ENCODE measurements at regions not wholly inside any gene's neighbourhood (a gene's known extent, or its start where the extent isn't known, plus 50 kb on each side); places are given as distances from the start of the nearest gene placed in this dataset.
"Not testable (repeated sequence)": the region's sequence is repeated elsewhere in the genome, so short reads cannot be mapped to it uniquely, and the experiment has no call there.

DNA sequence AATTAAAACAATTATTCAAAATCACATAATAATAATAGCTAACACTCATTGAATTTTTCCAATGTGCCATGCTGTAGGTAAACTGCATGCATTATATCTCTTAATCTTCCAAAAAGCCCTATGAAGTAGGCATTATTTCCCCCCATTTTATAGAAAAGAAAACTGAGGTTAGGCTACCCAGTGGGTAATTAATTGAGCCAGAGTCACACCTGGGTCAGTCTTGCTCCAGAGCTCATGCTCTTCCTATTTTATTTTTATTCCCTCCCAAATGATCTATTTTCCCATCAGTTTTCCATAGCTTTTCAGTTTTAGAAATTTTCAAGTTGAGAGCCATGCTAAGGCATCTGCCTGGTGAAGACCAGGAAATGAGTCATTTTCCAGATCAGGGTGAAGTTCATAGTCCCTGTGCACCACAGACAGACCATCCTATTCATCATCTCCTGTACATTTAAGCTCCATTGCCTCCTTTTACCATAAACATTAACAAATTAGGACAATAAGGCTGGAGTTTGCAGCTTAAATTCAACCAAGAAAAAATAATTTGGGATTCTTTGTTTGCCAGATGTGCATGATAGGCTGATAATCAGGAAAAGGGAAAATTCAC lies 417.3 kb downstream of the OTOL1 start:
- peak; percentile 71 for DNase-seq (ENCODE audit: low spot score)

GRCh38 chr3:161914703-161915417 lies 418.3 kb downstream of the OTOL1 start:
- DNase-seq (ENCODE audit: low spot score) = peak; percentile 63

- no peak for DNase-seq (ENCODE audit: low spot score)
Measured at GRCh38 chr3:161915418-161915750, 418.8 kb downstream of the OTOL1 start.

DNA sequence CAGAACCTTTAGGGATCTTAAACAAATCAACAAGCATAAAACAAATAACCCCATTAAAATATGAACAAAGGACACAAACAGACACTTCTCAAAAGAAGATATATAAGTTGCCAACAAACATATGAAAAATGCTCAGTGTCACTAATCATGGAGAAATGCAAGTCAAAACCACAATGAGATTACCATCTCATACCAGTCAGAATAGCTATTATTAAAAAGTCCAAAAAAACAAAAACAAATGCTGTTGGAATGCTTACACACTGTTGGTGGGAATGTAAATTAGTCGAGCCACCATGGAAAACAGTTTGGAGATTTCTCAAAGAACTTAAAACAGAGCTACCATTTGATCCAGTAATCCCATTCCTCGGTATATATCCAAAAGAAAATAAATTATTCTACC lies 423.6 kb downstream of the OTOL1 start:
- no peak for DNase-seq (ENCODE audit: low spot score)

DNA sequence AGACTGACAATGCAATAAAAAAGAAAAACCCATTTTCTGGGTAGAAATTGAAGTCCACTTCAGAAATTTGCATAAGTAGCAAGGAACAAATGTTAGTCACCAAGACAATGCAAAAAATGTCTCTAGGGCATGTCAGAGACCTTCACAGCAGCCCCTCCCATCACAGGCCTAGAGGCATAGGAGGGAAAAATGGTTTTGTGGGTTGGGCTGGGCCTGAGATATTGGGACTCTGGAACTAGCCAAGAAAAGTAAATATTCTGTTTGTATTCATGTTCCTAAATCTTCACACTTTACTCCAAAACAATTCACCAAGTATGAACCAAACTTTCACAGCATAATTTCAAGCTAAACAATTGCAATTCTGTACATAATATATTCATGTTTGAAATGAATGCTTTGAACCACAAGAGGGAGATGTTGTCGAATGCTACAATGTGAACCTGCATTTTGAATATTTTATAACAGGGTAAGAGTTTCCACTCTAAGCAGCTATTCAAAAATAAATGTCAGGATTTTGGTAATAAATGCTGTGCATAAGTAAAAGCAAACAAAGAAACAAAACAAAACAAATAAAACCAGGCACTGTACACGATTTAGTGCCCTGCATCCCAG lies 429.2 kb downstream of the OTOL1 start:
- DNase-seq (ENCODE audit: low spot score) = no peak

DNA sequence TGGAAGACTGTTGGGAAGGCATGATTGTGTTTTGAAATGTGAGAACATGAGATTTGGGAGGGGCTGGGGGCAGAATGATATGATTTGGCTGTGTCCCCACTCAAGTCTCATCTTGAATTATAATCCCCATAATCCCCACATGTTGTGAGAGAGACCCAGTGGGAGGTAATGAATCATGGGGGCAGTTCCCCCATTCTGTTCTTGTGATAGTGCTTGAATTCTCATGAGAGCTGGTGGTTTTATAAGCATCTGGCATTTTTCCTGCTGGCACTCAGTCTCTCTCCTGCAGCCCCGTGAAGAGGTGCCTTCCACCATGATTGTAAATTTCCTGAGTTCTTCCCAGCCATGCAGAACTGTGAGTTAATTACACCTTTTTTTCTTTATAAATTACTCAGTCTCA lies 430.5 kb downstream of the OTOL1 start:
- DNase-seq (ENCODE audit: low spot score) = no peak

DNA sequence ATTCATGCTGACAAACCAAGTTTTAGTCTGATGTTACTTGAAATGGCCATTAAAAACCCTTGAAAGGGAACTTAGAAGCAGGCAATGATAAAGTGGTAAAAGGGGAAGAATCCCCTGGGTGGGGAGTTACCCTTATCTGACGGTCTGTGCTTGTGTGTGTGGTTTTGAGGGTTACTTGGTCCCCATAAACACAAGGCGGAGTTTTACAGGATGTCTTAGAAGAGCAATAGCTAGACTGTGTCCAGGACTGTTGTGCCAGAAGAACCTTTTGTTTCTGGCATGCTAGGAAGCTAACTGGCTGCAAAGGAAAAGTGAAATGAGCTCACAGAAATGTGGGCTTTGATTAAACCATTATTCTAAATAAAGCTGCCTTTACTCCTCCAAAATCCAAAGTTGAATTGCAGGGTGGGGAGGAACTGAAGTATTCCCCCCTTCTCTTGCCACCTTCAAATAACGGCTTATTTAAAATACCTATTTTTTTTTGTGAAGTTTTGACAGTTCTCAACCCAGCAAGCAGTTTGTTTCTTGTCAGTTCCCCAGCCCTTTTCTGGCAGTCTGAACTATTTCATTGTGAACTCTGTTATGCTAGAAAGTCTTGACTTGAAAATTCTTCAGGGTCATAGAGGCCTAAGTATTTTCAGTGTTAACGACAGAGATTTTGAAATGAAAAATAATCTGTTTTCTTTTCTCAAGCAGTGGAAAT lies 443.5 kb downstream of the OTOL1 start:
- DNase-seq (ENCODE audit: low spot score) = no peak

DNA sequence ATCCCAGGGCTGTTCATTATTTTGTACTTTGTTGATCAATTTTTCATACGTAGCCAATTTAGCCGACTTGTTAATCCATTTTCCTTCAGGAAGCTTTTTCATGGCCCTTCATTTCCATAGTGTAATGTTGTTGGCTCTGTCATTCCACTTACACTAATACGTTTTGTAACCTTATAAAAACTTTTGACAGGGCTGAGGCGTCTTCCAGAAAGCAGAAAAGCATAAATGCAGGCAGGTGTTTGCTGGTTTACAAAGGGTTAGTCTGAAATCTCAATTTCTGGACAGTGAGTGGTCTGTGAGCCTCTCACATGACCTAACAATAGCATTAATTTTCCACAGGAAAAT lies 444.0 kb downstream of the OTOL1 start:
- no peak for DNase-seq (ENCODE audit: low spot score)

GRCh38 chr3:161941891-161942290 lies 445.3 kb downstream of the OTOL1 start:
- DNase-seq (ENCODE audit: low spot score) = no peak

GRCh38 chr3:161943801-161944345 lies 447.3 kb downstream of the OTOL1 start:
- DNase-seq (ENCODE audit: low spot score) = not testable (repeated sequence)

- DNase-seq (ENCODE audit: low spot score) = no peak
Measured at GRCh38 chr3:161946443-161946960, 449.9 kb downstream of the OTOL1 start.

DNA sequence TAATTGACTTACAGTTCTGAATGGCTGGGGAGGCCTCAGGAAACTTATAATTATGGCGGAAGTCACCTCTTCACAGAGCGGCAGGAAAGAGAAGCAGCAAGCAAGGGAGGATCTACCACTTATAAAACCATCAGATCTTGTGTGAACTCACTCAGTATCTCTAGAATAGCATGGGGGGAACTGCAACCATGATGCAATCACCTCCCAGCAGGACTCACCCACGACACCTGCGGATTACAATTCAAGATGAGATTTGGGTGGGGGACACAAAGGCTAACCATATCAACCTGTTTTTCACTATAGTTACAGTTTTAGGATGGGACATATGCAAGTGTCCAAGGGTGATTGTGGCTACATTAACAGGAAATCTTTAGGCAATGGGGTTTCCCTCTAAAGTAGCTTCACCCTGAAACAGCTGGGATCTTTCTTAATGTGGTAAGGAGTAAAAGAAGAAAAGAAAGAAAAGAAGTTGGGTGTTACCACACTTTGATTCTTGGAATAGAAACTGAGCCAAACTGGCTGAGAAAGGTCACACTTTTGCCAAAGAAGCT lies 453.8 kb downstream of the OTOL1 start:
- no peak for DNase-seq (ENCODE audit: low spot score)

DNA sequence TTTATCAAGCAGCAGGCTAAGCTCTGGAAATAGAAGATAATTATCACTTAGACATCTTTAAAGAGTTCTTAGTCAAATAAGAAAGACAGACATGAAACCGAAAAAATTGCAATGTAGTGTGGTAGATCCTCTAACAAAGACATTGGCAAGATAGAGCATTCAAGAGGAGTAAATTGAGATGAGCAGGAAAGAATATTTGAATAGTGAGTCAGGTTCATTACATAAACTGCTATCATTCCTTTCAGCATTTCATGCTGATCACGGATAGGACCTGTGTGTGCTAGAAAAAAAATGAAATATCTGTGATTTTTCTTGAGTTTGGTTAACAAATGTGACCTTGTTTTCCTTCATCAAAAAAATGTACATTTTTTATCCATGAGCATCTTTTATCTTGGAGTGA lies 460.9 kb downstream of the OTOL1 start:
- no peak for DNase-seq (ENCODE audit: low spot score)

- no peak for DNase-seq (ENCODE audit: low spot score)
Measured at GRCh38 chr3:161964857-161965256, 468.2 kb downstream of the OTOL1 start.

GRCh38 chr3:161969867-161970266 lies 473.3 kb downstream of the OTOL1 start:
- no peak for DNase-seq (ENCODE audit: low spot score)

GRCh38 chr3:161975201-161975600 lies 478.6 kb downstream of the OTOL1 start:
- no peak for DNase-seq (ENCODE audit: low spot score)

GRCh38 chr3:161977063-161977462 lies 480.5 kb downstream of the OTOL1 start:
- no peak for DNase-seq (ENCODE audit: low spot score)

DNA sequence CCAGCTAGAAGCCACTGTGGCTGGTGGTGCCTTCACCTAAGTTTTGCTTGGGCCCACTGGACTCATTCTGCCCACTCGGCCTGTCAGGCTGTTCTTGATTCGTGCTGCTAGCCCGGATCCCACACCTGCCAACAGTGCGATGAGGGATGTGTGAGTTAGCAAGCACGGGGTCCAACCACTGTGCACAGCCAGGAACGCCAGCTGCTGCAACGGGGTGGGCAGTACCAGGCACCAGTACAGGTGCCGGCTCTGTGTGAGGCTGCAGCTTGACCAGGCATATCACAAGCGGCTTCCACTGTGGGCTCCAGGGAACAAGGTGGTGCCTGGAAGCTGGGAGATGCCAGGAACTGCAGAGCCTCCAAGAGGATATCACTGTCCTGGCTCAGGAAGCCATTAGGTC lies 481.2 kb downstream of the OTOL1 start:
- DNase-seq (ENCODE audit: low spot score) = no peak

- DNase-seq (ENCODE audit: low spot score) = no peak
Measured at GRCh38 chr3:161987933-161988332, 491.3 kb downstream of the OTOL1 start.

GRCh38 chr3:161989012-161989411 lies 492.4 kb downstream of the OTOL1 start:
- no peak for DNase-seq (ENCODE audit: low spot score)

GRCh38 chr3:161990036-161990435 lies 493.4 kb downstream of the OTOL1 start:
- no peak for DNase-seq (ENCODE audit: low spot score)

DNA sequence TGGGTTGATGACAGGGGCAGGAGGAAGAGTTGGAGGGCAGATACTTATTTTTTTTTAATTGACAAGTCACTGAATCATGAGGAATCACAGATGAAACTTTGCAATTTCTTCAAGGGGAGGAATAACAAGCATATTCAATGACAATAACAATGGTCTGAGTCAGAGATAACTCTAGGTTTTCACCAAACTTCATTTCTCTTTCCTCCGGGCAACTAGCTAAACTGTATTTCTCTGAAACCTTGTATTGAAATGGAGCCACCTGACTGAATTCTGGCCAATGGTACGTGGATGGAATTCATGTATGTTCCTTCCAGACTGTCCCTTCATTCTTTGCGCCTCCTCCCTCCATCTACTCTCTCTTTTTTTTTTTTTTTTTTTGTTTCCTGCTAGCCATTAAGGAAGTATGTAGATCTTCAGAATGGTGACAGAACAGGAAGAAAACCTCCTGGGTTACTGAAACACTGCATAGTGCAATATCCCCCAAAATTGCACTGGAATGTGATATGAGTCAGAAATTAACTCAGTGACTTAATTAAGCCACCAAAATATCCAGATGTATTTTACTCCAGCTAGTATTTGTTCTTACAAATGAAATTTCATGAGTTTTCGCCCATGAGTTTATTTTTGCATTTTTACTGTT lies 495.4 kb downstream of the OTOL1 start:
- DNase-seq (ENCODE audit: low spot score) = no peak

All from H4 (cell line).